ENCODE measurements at regions not wholly inside any gene's neighbourhood (a gene's known extent, or its start where the extent isn't known, plus 50 kb on each side); places are given as distances from the start of the nearest gene placed in this dataset.
A peak's percentile ranks its signal among the peaks of the same experiment; 100 is the strongest.
"Not testable (repeated sequence)": the region's sequence is repeated elsewhere in the genome, so short reads cannot be mapped to it uniquely, and the experiment has no call there.

DNA sequence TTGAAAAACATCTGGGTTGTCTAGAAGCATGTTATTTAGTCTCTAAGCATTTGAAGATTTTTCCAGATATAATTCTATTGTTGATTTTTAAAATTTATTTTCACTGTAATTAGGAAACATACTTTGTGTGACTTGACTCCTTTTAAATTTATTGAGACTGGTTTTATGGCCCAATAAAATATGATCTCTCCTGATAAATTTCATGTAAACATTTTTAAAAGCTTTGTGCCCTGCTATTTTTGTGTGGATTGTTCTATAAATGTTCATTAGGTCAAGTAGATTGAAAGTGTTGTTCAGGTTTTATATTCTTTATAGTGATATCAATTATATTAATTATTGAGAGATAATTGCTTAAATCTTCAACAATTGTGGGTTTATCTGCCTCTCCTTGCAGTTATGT is 105.4 kb downstream of the RFX6 start:
- DNase-seq = no peak

DNA sequence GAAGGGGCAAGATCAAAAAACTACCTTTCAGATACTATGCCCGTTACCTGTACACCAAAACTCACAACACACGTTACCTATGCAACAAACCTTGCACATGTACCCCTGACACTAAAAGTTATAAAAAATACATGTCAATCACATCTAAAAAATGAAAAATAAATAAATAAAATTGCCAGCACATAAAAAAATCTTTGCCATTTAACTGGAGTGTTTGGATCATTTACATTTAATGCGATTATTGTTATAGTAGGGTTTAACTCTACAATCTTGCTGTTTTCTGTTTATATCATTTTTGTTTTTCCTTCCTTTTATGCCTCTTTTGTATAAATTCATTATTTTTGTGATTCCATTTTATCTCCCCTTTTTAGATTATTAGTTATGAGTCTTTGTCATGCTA is 106.3 kb downstream of the RFX6 start:
- DNase-seq = no peak

- DNase-seq = no peak
Observed at GRCh38 chr6:116986819-116987218, 109.8 kb downstream of the RFX6 start.

- DNase-seq = no peak
Observed at GRCh38 chr6:116990679-116991078, 113.6 kb downstream of the RFX6 start.

GRCh38 chr6:116992546-116992945 is 115.5 kb downstream of the RFX6 start:
- DNase-seq = no peak

DNA sequence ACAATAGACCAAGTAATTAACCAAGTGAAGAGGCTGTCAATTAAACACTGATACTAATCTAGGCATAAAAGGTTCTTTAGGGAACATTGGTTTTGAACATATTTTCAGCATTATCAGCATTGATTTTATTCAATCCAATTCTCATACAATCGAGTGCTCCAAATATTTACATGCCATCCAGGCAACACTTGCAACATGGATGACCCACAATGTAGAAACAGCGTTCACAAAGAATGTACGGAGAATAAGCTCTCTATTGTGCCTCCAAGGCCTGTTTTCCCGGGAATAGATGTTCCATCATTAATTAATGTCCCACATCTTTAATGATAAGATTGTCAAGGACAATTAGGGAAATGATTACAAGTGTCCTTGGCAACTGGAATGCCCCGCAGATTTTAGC is 117.4 kb downstream of the RFX6 start:
- no peak for DNase-seq

DNA sequence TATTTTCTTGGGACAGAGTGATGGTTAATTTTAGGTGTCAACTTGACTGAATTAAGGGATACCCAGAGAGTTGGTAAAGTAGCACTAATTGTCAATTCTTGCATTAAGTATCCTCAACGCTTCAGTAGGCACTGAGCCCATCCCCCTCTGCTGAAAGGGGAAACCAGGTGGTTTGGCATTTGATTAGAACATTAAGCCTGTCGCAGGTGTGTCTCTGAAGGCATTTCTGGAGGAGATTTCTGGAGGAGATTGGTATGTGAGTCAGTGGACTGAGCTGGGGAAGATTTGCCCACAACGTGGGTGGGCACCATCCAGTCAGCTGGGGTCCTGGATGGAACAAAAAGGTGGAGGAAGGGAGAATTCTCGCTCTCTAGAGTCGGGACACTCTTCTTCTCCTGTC is 119.8 kb downstream of the RFX6 start:
- DNase-seq = no peak

- no peak for DNase-seq
Observed at GRCh38 chr6:116997496-116997895, 120.5 kb downstream of the RFX6 start.

- no peak for DNase-seq
Observed at GRCh38 chr6:117007659-117008058, 130.6 kb downstream of the RFX6 start.

DNA sequence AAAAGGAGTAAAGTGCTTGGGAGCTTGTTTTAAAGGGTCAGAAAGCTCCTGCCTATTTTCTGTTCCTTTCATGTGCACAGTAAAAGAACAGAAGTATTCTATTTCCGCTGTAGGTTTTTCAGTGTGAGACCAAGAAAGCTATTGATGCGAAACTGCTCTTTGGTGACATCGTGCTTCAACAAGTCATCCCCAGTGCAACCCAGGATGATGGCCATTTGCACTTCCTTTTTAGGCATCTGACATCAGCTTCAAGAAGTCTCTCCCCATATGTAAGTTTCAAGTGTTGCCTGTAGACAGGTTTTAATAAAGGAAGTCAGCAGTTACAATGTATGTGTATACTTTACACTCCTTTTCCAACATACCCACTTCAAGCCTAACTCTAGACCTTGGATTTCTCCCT is 131.6 kb downstream of the RFX6 start:
- no peak for DNase-seq

- DNase-seq = not testable (repeated sequence)
Observed at GRCh38 chr6:117014641-117015473, 137.8 kb downstream of the RFX6 start.

DNA sequence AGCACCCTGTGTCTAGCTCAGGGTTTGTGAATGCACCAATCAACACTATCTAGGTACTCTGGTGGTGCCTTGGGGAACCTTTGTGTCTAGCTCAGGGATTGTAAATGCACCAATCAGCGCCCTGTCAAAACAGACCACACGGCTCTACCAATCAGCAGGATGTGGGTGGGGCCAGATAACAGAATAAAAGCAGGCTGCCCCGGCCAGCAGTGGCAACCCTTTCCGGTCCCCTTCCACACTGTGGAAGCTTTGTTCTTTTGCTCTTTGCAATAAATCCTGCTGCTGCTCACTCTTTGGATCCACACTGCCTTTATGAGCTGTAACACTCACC is 138.4 kb downstream of the RFX6 start:
- DNase-seq = not testable (repeated sequence)

DNA sequence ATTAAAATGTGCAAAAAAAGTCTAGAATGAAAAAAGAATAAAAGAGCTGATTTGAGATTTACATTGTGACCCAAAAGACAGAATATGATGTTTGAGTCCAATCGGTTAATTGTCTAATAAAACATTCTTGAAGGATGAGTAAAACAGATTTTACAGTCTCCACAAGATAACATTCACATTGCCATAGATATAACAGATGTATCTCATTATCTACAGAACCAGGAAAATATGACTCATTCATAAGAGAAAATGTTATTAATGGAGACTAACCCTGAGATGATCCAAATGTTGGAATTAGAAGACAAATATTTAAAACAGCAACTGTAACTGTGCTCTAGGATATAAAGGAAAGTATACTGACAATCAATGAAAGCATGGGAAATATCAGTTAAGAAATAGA is 141.7 kb downstream of the RFX6 start:
- DNase-seq = no peak

GRCh38 chr6:117022774-117023173 is 145.7 kb downstream of the RFX6 start:
- DNase-seq = no peak

- no peak for DNase-seq
Observed at GRCh38 chr6:117025310-117025709, 148.3 kb downstream of the RFX6 start.

- no peak for DNase-seq
Observed at GRCh38 chr6:117028256-117028655, 151.2 kb downstream of the RFX6 start.

GRCh38 chr6:117034547-117034946 is 157.5 kb downstream of the RFX6 start:
- no peak for DNase-seq

GRCh38 chr6:117034971-117035370 is 157.9 kb downstream of the RFX6 start:
- DNase-seq = peak; percentile 13 to 63

DNA sequence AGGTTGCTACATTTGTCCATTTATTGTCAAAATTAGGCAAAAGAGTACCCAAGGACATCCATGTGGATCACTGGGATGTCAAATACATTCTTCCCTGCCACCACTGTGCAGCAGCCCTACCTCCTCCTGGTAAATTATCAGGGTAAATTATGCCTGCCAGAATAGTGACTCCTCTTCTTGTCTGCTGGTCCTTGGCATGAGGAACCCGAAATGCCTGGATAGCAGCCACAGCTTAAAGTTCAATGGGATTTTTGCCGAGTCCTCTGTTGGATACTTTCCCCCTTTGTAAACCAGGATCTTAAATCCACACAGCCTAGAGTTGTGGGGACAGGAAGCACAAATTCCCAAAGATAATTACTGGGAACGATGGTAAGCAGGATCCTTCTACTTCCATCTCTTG is 173.3 kb downstream of the RFX6 start:
- DNase-seq = no peak

GRCh38 chr6:117072134-117072533 is 193.2 kb upstream of the VGLL2 start:
- DNase-seq = peak; percentile 72 to 83

DNA sequence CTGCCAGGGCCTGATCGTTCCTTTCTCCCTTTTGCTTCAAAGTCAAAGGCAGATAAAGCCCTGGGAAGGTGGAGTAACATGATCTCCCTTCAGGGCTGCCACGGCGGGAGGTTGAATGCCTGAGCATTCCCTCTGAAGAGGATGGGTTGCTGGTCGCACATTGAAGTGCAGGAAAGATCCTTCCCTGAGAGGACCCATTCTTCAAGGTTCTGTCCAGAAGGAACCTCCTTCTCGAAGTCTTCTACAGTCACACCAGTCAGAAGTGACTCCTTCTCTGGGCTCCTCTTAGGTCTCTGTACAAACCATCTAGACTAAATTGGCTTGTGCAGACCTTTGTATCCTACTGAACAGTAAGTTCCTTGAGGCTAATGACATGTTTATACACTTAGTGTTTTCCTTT is 192.6 kb upstream of the VGLL2 start:
- no peak for DNase-seq

- no peak for DNase-seq
Observed at GRCh38 chr6:117074672-117075071, 190.7 kb upstream of the VGLL2 start.

DNA sequence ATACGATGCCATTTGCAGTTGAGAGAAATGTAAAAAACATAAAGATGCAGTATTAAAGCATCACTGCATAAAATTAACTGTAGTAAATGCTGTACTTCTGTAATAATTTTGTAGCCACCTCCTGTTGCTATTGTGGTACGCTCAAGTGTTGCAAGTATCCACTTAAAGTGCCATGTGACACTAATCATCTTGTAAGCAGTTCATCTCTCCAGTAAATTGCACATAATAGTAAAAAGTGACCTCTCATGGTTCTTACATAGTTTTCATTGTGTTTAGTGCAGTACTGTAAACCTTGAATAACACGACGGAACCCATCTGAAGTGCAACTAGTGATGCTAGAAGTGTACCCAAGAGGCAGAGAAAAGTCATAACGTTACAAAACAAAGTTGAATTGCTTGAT is 190.1 kb upstream of the VGLL2 start:
- DNase-seq = peak; percentile 4 to 68

DNA sequence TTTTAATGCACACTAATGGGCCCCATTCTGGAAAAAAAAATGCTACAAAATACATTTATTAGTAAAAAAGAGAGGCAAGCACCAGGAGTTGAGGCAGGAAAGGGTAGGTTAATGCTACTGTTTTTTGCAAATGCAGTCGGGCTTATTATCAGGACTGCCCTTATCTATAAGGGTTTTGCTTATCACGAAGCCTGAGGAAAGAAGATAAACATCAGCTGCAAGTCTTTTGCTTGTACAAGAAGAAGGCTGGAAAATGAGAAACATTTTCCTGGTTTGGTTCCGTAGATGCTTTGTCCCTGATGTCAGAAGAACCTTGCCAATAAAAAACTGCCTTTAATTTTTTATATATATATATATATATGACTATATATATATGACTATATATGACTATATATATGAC is 189.3 kb upstream of the VGLL2 start:
- DNase-seq = no peak

DNA sequence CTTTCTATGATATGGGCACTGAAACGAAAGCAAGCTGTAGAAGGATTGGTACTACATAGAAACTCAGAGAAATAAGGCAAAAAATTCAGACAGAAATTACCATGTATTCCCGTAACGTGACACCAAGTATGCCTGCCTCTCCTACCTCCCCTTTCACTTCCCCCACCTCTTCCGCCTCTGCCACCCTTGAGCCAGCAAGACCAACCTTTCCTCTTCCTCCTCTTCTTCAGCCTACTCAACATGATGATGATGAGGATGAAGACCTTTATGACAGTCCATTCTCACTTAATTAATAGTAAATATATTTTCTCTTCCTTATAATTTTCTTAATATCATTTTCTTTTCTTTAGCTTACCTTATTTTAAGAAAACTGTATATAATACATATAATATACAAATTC is 188.1 kb upstream of the VGLL2 start:
- no peak for DNase-seq
